Adipocyte (in vitro differentiated cells): ENCODE measurements at regions not wholly inside any gene's neighbourhood (a gene's known extent, or its start where the extent isn't known, plus 50 kb on each side); places are given as distances from the start of the nearest gene placed in this dataset.
A peak's percentile ranks its signal among the peaks of the same experiment; 100 is the strongest.

Experiments used
- DNase-seq: peaks from one replicate; pipeline ENCODE4 v3.0.0-alpha.2; 2015; ENCODE audit warnings: low read depth
- H3K27me3 ChIP-seq: replicated peaks from 2 replicates; pipeline ENCODE4 v1.7.0; 2013; ENCODE audit warnings: mild to moderate bottlenecking, low read length, moderate library complexity; ENCODE audit not compliant: control insufficient read depth, insufficient read depth
- H3K36me3 ChIP-seq: 2 replicates; pipeline ENCODE4 v1.7.0; 2013; ENCODE audit warnings: low read length, mild to moderate bottlenecking, moderate library complexity; ENCODE audit not compliant: control insufficient read depth, insufficient read depth, severe bottlenecking
- H3K4me1 ChIP-seq: 2 replicates; pipeline ENCODE4 v1.7.0; 2013; ENCODE audit warnings: mild to moderate bottlenecking, low read length, moderate library complexity; ENCODE audit not compliant: control insufficient read depth, insufficient read depth
- H3K4me3 ChIP-seq: 2 replicates; pipeline ENCODE4 v1.7.0; 2013; ENCODE audit warnings: mild to moderate bottlenecking, low read length, moderate library complexity
- H3K9ac ChIP-seq: 2 replicates; pipeline ENCODE4 v1.7.0; 2013; ENCODE audit warnings: mild to moderate bottlenecking, low read length, moderate library complexity
- H3K9me3 ChIP-seq: 2 replicates; pipeline ENCODE4 v1.7.0; 2013; ENCODE audit warnings: mild to moderate bottlenecking, low read length, moderate library complexity; ENCODE audit not compliant: control insufficient read depth

DNA sequence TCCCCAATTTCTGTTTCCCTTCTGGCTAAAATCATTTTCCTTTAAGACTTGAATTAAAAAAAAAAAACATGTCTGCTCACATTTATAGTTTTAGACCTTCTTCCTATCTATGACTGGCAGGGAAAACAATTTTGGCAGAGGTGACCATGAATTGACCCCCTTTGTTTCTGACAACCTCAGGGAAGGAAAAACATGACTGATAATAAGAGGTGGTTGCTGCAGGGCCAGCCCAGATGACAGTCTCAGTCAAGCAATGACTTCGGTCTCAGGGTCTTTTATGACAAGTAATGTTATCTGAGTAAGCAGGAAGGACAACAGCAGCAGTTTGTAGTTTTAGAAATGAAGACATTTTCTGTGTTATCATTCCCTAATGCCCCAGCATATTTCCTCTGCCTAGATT, 430.9 kb downstream of the LRIG3 start:
- Histone ChIP-seq H3K4me1 (peaks cover 22% of the 10 kb centered on the region), H3K9ac (no peak overlapping the region), H3K27me3 (no peaks in the 10 kb centered on the region), H3K36me3 (no peaks in the 10 kb centered on the region), H3K9me3 (no peaks in the 10 kb centered on the region), H3K4me3 (no peak overlapping the region)
- no peak for DNase-seq

- Histone ChIP-seq H3K36me3 (no peaks in the 10 kb centered on the region), H3K27me3 (no peaks in the 10 kb centered on the region), H3K9me3 (no peaks in the 10 kb centered on the region), H3K4me1 (peaks cover 22% of the 10 kb centered on the region), H3K4me3 (no peak overlapping the region), H3K9ac (no peak overlapping the region)
- DNase-seq: peak; percentile 69
Measured at GRCh38 chr12:58491306-58491705, 429.0 kb downstream of the LRIG3 start.

- no peaks in the 10 kb centered on the region for H3K27me3 ChIP-seq
- no peak for DNase-seq
- no peaks in the 10 kb centered on the region for H3K9me3 ChIP-seq
- H3K9ac ChIP-seq: no peak overlapping the region
- no peaks in the 10 kb centered on the region for H3K36me3 ChIP-seq
- H3K4me1 ChIP-seq: peaks cover 21% of the 10 kb centered on the region
- no peak overlapping the region for H3K4me3 ChIP-seq
Measured at GRCh38 chr12:58496411-58497190, 423.7 kb downstream of the LRIG3 start.

GRCh38 chr12:58500399-58500798, 419.9 kb downstream of the LRIG3 start:
- H3K36me3 ChIP-seq: no peaks in the 10 kb centered on the region
- no peak overlapping the region for H3K9ac ChIP-seq
- peaks cover 32% of the 10 kb centered on the region for H3K4me1 ChIP-seq
- no peak overlapping the region for H3K4me3 ChIP-seq
- DNase-seq: peak; percentile 55
- no peaks in the 10 kb centered on the region for H3K27me3 ChIP-seq
- no peaks in the 10 kb centered on the region for H3K9me3 ChIP-seq

- DNase-seq: peak; percentile 15
- Histone ChIP-seq H3K9ac (no peak overlapping the region), H3K4me1 (peaks cover 32% of the 10 kb centered on the region), H3K9me3 (no peaks in the 10 kb centered on the region), H3K27me3 (no peaks in the 10 kb centered on the region), H3K36me3 (no peaks in the 10 kb centered on the region), H3K4me3 (no peak overlapping the region)
Measured at GRCh38 chr12:58502226-58502625, 418.1 kb downstream of the LRIG3 start.

GRCh38 chr12:58502841-58503240, 417.5 kb downstream of the LRIG3 start:
- H3K4me1 ChIP-seq: peaks cover 32% of the 10 kb centered on the region
- no peaks in the 10 kb centered on the region for H3K27me3 ChIP-seq
- H3K9ac ChIP-seq: no peak overlapping the region
- no peak overlapping the region for H3K4me3 ChIP-seq
- H3K9me3 ChIP-seq: no peaks in the 10 kb centered on the region
- no peaks in the 10 kb centered on the region for H3K36me3 ChIP-seq
- no peak for DNase-seq

- Histone ChIP-seq H3K4me1 (peaks cover 25% of the 10 kb centered on the region), H3K27me3 (no peaks in the 10 kb centered on the region), H3K4me3 (no peak overlapping the region), H3K9ac (no peak overlapping the region), H3K9me3 (no peaks in the 10 kb centered on the region), H3K36me3 (no peaks in the 10 kb centered on the region)
- no peak for DNase-seq
Measured at GRCh38 chr12:58503731-58504130, 416.6 kb downstream of the LRIG3 start.

- no peak overlapping the region for H3K9ac ChIP-seq
- H3K27me3 ChIP-seq: no peaks in the 10 kb centered on the region
- no peaks in the 10 kb centered on the region for H3K36me3 ChIP-seq
- H3K4me1 ChIP-seq: peaks cover 19% of the 10 kb centered on the region
- H3K9me3 ChIP-seq: no peaks in the 10 kb centered on the region
- DNase-seq: peak; percentile 21
- H3K4me3 ChIP-seq: no peak overlapping the region
Measured at GRCh38 chr12:58504143-58504938, 416.0 kb downstream of the LRIG3 start.

GRCh38 chr12:58509116-58509885, 411.0 kb downstream of the LRIG3 start:
- Histone ChIP-seq H3K9ac (no peak overlapping the region), H3K4me1 (peaks cover 8% of the 10 kb centered on the region), H3K27me3 (no peaks in the 10 kb centered on the region), H3K36me3 (no peaks in the 10 kb centered on the region), H3K9me3 (no peaks in the 10 kb centered on the region), H3K4me3 (no peak overlapping the region)
- DNase-seq: no peak

- H3K36me3 ChIP-seq: no peaks in the 10 kb centered on the region
- peaks cover 5% of the 10 kb centered on the region for H3K9me3 ChIP-seq
- H3K4me1 ChIP-seq: no peaks in the 10 kb centered on the region
- H3K27me3 ChIP-seq: no peaks in the 10 kb centered on the region
- DNase-seq: no peak
- no peak overlapping the region for H3K9ac ChIP-seq
- H3K4me3 ChIP-seq: no peak overlapping the region
Measured at GRCh38 chr12:58513301-58513834, 406.9 kb downstream of the LRIG3 start.

DNA sequence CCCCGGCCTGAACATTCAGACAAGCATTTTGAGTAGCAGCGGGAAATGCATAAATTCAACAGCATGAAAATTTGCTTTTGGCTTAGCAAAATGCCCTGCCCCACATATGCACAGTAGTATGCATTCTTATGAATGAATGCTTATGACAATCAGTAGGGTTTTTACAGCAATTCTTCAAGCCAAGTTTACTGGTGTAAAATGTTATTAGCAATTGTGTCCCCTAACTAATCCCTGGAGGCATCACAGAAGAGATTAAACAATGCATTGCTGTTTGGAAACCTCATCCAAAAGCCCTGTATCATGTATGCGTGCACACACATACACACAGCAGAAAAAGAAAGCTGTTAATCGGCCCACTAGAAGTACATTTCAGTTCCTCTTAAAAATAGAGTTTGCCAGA, 406.5 kb downstream of the LRIG3 start:
- H3K36me3 ChIP-seq: no peaks in the 10 kb centered on the region
- H3K9me3 ChIP-seq: peaks cover 10% of the 10 kb centered on the region
- DNase-seq: no peak
- H3K4me1 ChIP-seq: no peaks in the 10 kb centered on the region
- no peaks in the 10 kb centered on the region for H3K27me3 ChIP-seq
- no peak overlapping the region for H3K4me3 ChIP-seq
- H3K9ac ChIP-seq: no peak overlapping the region
